ENCODE measurements at regions not wholly inside any gene's neighbourhood (a gene's known extent, or its start where the extent isn't known, plus 50 kb on each side); places are given as distances from the start of the nearest gene placed in this dataset.

DNA sequence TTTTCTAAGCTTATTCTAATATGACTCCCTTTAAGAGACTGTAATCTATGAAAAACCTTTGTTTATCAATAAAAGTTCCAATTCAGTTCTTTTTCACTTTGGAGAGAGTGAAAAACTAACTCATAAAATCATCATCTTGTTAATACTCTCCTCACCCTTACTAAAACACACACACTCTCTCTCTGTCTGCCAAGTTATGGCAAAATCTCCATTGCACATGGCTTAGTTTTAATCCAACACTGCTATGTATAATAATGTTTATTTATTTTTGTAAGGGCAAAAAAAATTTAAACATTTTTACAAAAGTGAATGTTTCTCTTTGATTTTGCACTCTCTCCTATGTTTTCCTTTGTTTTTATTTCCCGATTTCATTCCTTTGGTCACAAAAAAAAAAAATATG is 253.2 kb downstream of the BMP7 start:
- ATAC-seq = no peak
- DNase-seq (ENCODE audit: low read depth, low spot score) = no peak
- H3K9me3 ChIP-seq (ENCODE audit: control insufficient read depth in 1 of 2, insufficient read depth in 1 of 2, low read depth in 1 of 2, low read length in 2 of 2) = no peaks in the 10 kb centered on the region
- ChIA-PET CTCF (interaction anchor here (1.2 kb wide), 1 partner anchor 383 kb away, joined by 3 read pairs; no protein-coding TSS in a partner anchor), POLR2A (no interaction called here), RAD21 (ENCODE audit: low non-redundant PET in 1 of 2, low total read pairs in 2 of 2, uncharacterized antibody in 2 of 2, unreplicated experiment in 2 of 2) (no interaction called here)
- peaks cover 0 to 4% of the 10 kb centered on the region in 2 experiments; a peak in 2 of 4 replicates for H3K4me1 ChIP-seq (ENCODE audit: control insufficient read depth in 1 of 2, insufficient read depth in 2 of 2, low read length in 2 of 2)
- no peak overlapping the region for H3K4me3 ChIP-seq (replicated peaks in 1 of 2; ENCODE audit: low read depth in 1 of 2, low read length in 2 of 2)
- H4K20me1 ChIP-seq (ENCODE audit: insufficient read depth) = no peaks in the 10 kb centered on the region; the same call in 1 of the 2 replicates
- H2AFZ ChIP-seq (ENCODE audit: low read depth, low read length, poor library complexity, severe bottlenecking) = no peak overlapping the region
- H3K27ac ChIP-seq (ENCODE audit: low read depth, low read length) = no peak overlapping the region
- no peaks in the 10 kb centered on the region for H3K9me2 ChIP-seq (ENCODE audit: insufficient read depth)
- TF ChIP-seq SRF (IDR thresholded peaks at IDR 0.05; ENCODE audit: low read depth) = no peak
- TF ChIP-seq SIN3A (IDR thresholded peaks at IDR 0.05; ENCODE audit: low read depth) = no peak
- no peak for TF ChIP-seq EZH2phosphoT487 (IDR thresholded peaks at IDR 0.05; ENCODE audit: borderline replicate concordance)
- no peak for TF ChIP-seq ELF1 (IDR thresholded peaks at IDR 0.05; ENCODE audit: borderline replicate concordance, low read depth)
- TF ChIP-seq, protein P1, sequence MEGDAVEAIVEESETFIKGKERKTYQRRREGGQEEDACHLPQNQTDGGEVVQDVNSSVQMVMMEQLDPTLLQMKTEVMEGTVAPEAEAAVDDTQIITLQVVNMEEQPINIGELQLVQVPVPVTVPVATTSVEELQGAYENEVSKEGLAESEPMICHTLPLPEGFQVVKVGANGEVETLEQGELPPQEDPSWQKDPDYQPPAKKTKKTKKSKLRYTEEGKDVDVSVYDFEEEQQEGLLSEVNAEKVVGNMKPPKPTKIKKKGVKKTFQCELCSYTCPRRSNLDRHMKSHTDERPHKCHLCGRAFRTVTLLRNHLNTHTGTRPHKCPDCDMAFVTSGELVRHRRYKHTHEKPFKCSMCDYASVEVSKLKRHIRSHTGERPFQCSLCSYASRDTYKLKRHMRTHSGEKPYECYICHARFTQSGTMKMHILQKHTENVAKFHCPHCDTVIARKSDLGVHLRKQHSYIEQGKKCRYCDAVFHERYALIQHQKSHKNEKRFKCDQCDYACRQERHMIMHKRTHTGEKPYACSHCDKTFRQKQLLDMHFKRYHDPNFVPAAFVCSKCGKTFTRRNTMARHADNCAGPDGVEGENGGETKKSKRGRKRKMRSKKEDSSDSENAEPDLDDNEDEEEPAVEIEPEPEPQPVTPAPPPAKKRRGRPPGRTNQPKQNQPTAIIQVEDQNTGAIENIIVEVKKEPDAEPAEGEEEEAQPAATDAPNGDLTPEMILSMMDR (IDR thresholded peaks at IDR 0.05 in 2 of 3, conservative IDR thresholded peaks at IDR 0.05 in 1 of 3; ENCODE audit: borderline replicate concordance in 1 of 3, insufficient read depth in 1 of 3, low read depth in 2 of 3, low read length in 2 of 3) = no peak
- TF ChIP-seq, protein P2, sequence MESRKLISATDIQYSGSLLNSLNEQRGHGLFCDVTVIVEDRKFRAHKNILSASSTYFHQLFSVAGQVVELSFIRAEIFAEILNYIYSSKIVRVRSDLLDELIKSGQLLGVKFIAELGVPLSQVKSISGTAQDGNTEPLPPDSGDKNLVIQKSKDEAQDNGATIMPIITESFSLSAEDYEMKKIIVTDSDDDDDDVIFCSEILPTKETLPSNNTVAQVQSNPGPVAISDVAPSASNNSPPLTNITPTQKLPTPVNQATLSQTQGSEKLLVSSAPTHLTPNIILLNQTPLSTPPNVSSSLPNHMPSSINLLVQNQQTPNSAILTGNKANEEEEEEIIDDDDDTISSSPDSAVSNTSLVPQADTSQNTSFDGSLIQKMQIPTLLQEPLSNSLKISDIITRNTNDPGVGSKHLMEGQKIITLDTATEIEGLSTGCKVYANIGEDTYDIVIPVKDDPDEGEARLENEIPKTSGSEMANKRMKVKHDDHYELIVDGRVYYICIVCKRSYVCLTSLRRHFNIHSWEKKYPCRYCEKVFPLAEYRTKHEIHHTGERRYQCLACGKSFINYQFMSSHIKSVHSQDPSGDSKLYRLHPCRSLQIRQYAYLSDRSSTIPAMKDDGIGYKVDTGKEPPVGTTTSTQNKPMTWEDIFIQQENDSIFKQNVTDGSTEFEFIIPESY (IDR thresholded peaks at IDR 0.05; ENCODE audit: extremely low read depth, insufficient replicate concordance, low read length) = no peak
- TF ChIP-seq YY1 (IDR thresholded peaks at IDR 0.05; ENCODE audit: extremely low read depth, insufficient replicate concordance, low read depth, low read length) = no peak
- no peak for TF ChIP-seq FOSL1 (IDR thresholded peaks at IDR 0.05; ENCODE audit: low read depth)
- no peak for TF ChIP-seq POLR2A (IDR thresholded peaks at IDR 0.05; ENCODE audit: borderline replicate concordance, extremely low read depth, insufficient read depth, insufficient read length)
- no peak for TF ChIP-seq EZH2 (IDR thresholded peaks at IDR 0.05)
- TF ChIP-seq CEBPB (IDR thresholded peaks at IDR 0.05; ENCODE audit: low read depth) = no peak
- no peak for TF ChIP-seq JUND (IDR thresholded peaks at IDR 0.05)
- BruUV-seq (replicated peaks) = no TSS peak
- intact Hi-C loops (cut with micrococcal nuclease) = no loop called here
- no peaks in the 10 kb centered on the region for H3K27me3 ChIP-seq (ENCODE audit: insufficient read depth, low read length)
- no peaks in the 10 kb centered on the region for H3K79me2 ChIP-seq (ENCODE audit: insufficient read depth, low read length)
- H3K9ac ChIP-seq (ENCODE audit: low read length) = no peak overlapping the region
- H3K4me2 ChIP-seq (ENCODE audit: low read length) = no peak overlapping the region
- H3K36me3 ChIP-seq (ENCODE audit: control insufficient read depth in 1 of 2, insufficient read depth in 2 of 2, low read length in 2 of 2) = no peaks in the 10 kb centered on the region
